Tibial nerve (tissue), 4 donors: ENCODE measurements at regions not wholly inside any gene's neighbourhood (a gene's known extent, or its start where the extent isn't known, plus 50 kb on each side); places are given as distances from the start of the nearest gene placed in this dataset.

Experiments used
- CTCF ChIP-seq, 5 experiments: fragments of 200-600 bp in 3 of 5; fragments of 450-650 bp in 2 of 5; sonication (generic) in 3 of 5; IDR thresholded peaks; one replicate each; pipeline ENCODE4 v1.5.1; 2016 to 2019; ENCODE audit warnings: antibody characterized with exemption in 5 of 5, mild to moderate bottlenecking in 3 of 5, moderate library complexity in 2 of 5
- EP300 ChIP-seq, 2 donors: sonication (generic); formaldehyde crosslinking; IDR thresholded peaks; one replicate each; pipeline ENCODE4 v1.6.1; 2017; ENCODE audit warnings: antibody characterized with exemption in 2 of 2, mild to moderate bottlenecking in 1 of 2
- POLR2A ChIP-seq, 2 donors: fragments of 450-650 bp; IDR thresholded peaks; one replicate each; pipeline ENCODE4 v1.6.1; 2017; ENCODE audit warnings: antibody characterized with exemption in 2 of 2, mild to moderate bottlenecking in 2 of 2, moderate library complexity in 2 of 2

- TF ChIP-seq CTCF (IDR thresholded peaks at IDR 0.05) (no peak), POLR2A (IDR thresholded peaks at IDR 0.05) (no peak), EP300 (IDR thresholded peaks at IDR 0.05) (no peak)
Measured at GRCh38 chr3:28777806-28778475, 429.3 kb upstream of the AZI2 start.
